B cell (primary cell): ENCODE measurements at regions not wholly inside any gene's neighbourhood (a gene's known extent, or its start where the extent isn't known, plus 50 kb on each side); places are given as distances from the start of the nearest gene placed in this dataset.

Experiments
- ATAC-seq: fragments of 200-7000 bp; cut with Tn5 transposase; one replicate; pipeline ENCODE4 v1.10.0; 2021; ENCODE audit warnings: low read depth, mild to moderate bottlenecking, moderate number of reproducible peaks, moderate library complexity
- CTCF ChIA-PET: fragments of 350-600 bp; sonication (Branson Sonifier 250); formaldehyde crosslinking; loops from one replicate; lab custom pipeline; 2021; ENCODE audit warnings: antibody characterized with exemption, inconsistent platforms; lab: Charles Lee
- POLR2A ChIA-PET: fragments of 350-600 bp; sonication (Branson Sonifier 250); formaldehyde crosslinking; loops from one replicate; lab custom pipeline; 2021; ENCODE audit warnings: antibody characterized with exemption; lab: Charles Lee
- DNase-seq: peaks from one replicate; pipeline ENCODE4 v3.0.0; 2013
- H2AFZ ChIP-seq: 2 replicates; pipeline ENCODE4 v1.6.1; 2012; ENCODE audit warnings: mild to moderate bottlenecking, low read depth, low read length; ENCODE audit not compliant: insufficient read depth, poor library complexity, severe bottlenecking
- H3K27ac ChIP-seq, 2 donors: 1 replicate in 1 of 2; 2 replicates in 1 of 2; pipeline ENCODE4 v1.5.1; 2012 to 2013; ENCODE audit warnings: low read length in 2 of 2, mild to moderate bottlenecking in 2 of 2, moderate library complexity in 1 of 2
- H3K27me3 ChIP-seq, 4 experiments: fragments of 200-600 bp in 1 of 4; sonication (generic) in 1 of 4; replicated peaks in 1 of 4; 1 replicate in 2 of 4; 2 replicates in 2 of 4; pipeline versions ENCODE4 v1.6.1 to v1.7.0; 2013 to 2016; ENCODE audit warnings: low read length in 3 of 4, mild to moderate bottlenecking in 2 of 4, mixed read lengths in 1 of 4, moderate library complexity in 1 of 4; ENCODE audit not compliant: insufficient read depth in 4 of 4, control insufficient read depth in 3 of 4; ENCODE audit errors: control extremely low read depth in 1 of 4
- H3K36me3 ChIP-seq, 2 experiments: replicated peaks in 1 of 2; 1 replicate in 1 of 2; 2 replicates in 1 of 2; pipeline versions ENCODE4 v1.6.1 to v1.7.1; 2013; ENCODE audit warnings: low read length in 1 of 2; ENCODE audit not compliant: insufficient read depth in 2 of 2, control insufficient read depth in 1 of 2; ENCODE audit errors: control extremely low read depth in 1 of 2, extremely low read depth in 1 of 2
- H3K4me1 ChIP-seq, 2 donors: fragments of 200-600 bp in 1 of 2; sonication (generic) in 1 of 2; 1 replicate in 1 of 2; 2 replicates in 1 of 2; pipeline versions ENCODE4 v1.5.1 to v1.6.1; 2013 to 2017; ENCODE audit warnings: low read length in 2 of 2; ENCODE audit not compliant: control insufficient read depth in 2 of 2, insufficient read depth in 2 of 2
- H3K4me2 ChIP-seq: replicated peaks from 2 replicates; pipeline ENCODE3; 2012; ENCODE audit warnings: mild to moderate bottlenecking, low read depth, low read length; ENCODE audit not compliant: poor library complexity, severe bottlenecking
- H3K4me3 ChIP-seq, 5 experiments: fragments of 200-600 bp in 1 of 5; sonication (generic) in 1 of 5; 1 replicate in 3 of 5; 2 replicates in 2 of 5; pipeline versions ENCODE4 v1.5.1 to v1.7.0; 2011 to 2016; ENCODE audit warnings: low read length in 4 of 5, mild to moderate bottlenecking in 4 of 5, low read depth in 2 of 5, control low read depth in 1 of 5, moderate library complexity in 1 of 5; ENCODE audit not compliant: insufficient read depth in 1 of 5; ENCODE audit errors: control extremely low read depth in 1 of 5, extremely low read depth in 1 of 5
- H3K79me2 ChIP-seq: fragments of 200-600 bp; sonication (generic); one replicate; pipeline ENCODE4 v1.6.0; 2016; ENCODE audit warnings: low read length; ENCODE audit not compliant: control insufficient read depth, insufficient read depth
- H3K9ac ChIP-seq: fragments of 200-600 bp; sonication (generic); 2 replicates; pipeline ENCODE4 v1.6.1; 2017; ENCODE audit warnings: mild to moderate bottlenecking, low read length, moderate library complexity
- H3K9me3 ChIP-seq, 3 donors: one replicate each; pipeline versions ENCODE4 v1.6.1 to v1.7.1; 2013; ENCODE audit warnings: low read length in 2 of 3; ENCODE audit not compliant: control insufficient read depth in 2 of 3, insufficient read depth in 1 of 3; ENCODE audit errors: control extremely low read depth in 1 of 3
- H4K20me1 ChIP-seq: 2 replicates; pipeline ENCODE4 v1.6.0; 2012; ENCODE audit warnings: mild to moderate bottlenecking, low read length; ENCODE audit not compliant: insufficient read depth, control insufficient read depth, poor library complexity, severe bottlenecking
- H3K27ac Mint-ChIP-seq: one replicate; pipeline ENCODE4 v1.8.0; 2021; ENCODE audit warnings: mixed read lengths
- H3K27me3 Mint-ChIP-seq: one replicate; pipeline ENCODE4 v1.8.0; 2021; ENCODE audit warnings: mixed read lengths
- H3K4me1 Mint-ChIP-seq: one replicate; pipeline ENCODE4 v1.8.0; 2021; ENCODE audit warnings: mixed read lengths
- H3K4me3 Mint-ChIP-seq: one replicate; pipeline ENCODE4 v1.8.0; 2021; ENCODE audit warnings: mixed read lengths
- H3K9me3 Mint-ChIP-seq: one replicate; pipeline ENCODE4 v1.8.0; 2022; ENCODE audit warnings: mixed read lengths; ENCODE audit not compliant: insufficient read depth
- CTCF ChIP-seq: fragments of 200-600 bp; IDR thresholded peaks from one replicate; pipeline ENCODE4 v1.8.0; 2022; ENCODE audit warnings: antibody characterized with exemption, mild to moderate bottlenecking
- EZH2 ChIP-seq: IDR thresholded peaks from 2 replicates; pipeline ENCODE4 v1.6.1; 2012; ENCODE audit warnings: borderline replicate concordance, low read depth, mild to moderate bottlenecking, moderate library complexity, low read length; ENCODE audit not compliant: insufficient read depth, poor library complexity, severe bottlenecking
- WGBS: methylation state at CpG from one replicate; pipeline ENCODE4 v1.1.5; 2013; ENCODE audit warnings: missing lambda C conversion rate; ENCODE audit not compliant: insufficient coverage; 5-methylcytosine and 5-hydroxymethylcytosine counted together
- intact Hi-C: fragments of 100-400 bp; cut with micrococcal nuclease; formaldehyde crosslinking; loops from one replicate; pipeline ENCODE4 v1.10.0; 2022

- CTCF ChIA-PET, result interaction anchor here (0.7 kb wide), 1 partner anchor 10 kb away, joined by 3 read pairs; no protein-coding TSS in a partner anchor
- Histone ChIP-seq H3K4me1 (no peaks in the 10 kb centered on the region), H3K9ac (no peak overlapping the region), H3K27ac (no peak overlapping the region), H4K20me1 (no peaks in the 10 kb centered on the region), H3K9me3 (no peaks in the 10 kb centered on the region), H2AFZ (no peak overlapping the region), H3K79me2 (no peaks in the 10 kb centered on the region), H3K36me3 (no peaks in the 10 kb centered on the region), H3K4me2 (no peak overlapping the region), H3K4me3 (no peak overlapping the region), H3K27me3 (no peaks in the 10 kb centered on the region)
- H3K27ac Mint-ChIP-seq, result no peak overlapping the region
- POLR2A ChIA-PET, result no interaction called here
- ATAC-seq, result no peak
- intact Hi-C loops, result no loop called here
- H3K4me1 Mint-ChIP-seq, result no peaks in the 10 kb centered on the region
- WGBS, result 87% methylated on average over 9 of the region's 10 CpGs
- H3K27me3 Mint-ChIP-seq, result no peaks in the 10 kb centered on the region
- H3K9me3 Mint-ChIP-seq, result no peaks in the 10 kb centered on the region
- TF ChIP-seq EZH2 (no peak), CTCF (no peak)
- no peak overlapping the region for H3K4me3 Mint-ChIP-seq
- no peak for DNase-seq
These were observed 56.4 kb upstream of the HAAO start for GRCh38 chr2:42848726-42849290.

GRCh38 chr2:42848265-42848664, 55.9 kb upstream of the HAAO start:
- Histone ChIP-seq H3K4me3 (no peak overlapping the region), H3K27ac (no peak overlapping the region), H3K4me2 (no peak overlapping the region), H3K79me2 (no peaks in the 10 kb centered on the region), H4K20me1 (no peaks in the 10 kb centered on the region), H3K9ac (no peak overlapping the region), H3K36me3 (no peaks in the 10 kb centered on the region), H2AFZ (no peak overlapping the region), H3K4me1 (no peaks in the 10 kb centered on the region), H3K9me3 (no peaks in the 10 kb centered on the region), H3K27me3 (no peaks in the 10 kb centered on the region)
- H3K27ac Mint-ChIP-seq, result no peak overlapping the region
- no peak for DNase-seq
- H3K4me1 Mint-ChIP-seq, result no peaks in the 10 kb centered on the region
- CTCF ChIA-PET, result no interaction called here
- TF ChIP-seq EZH2 (no peak), CTCF (no peak)
- POLR2A ChIA-PET, result no interaction called here
- 100% methylated on average over 1 of the region's 1 CpG for WGBS
- no peaks in the 10 kb centered on the region for H3K27me3 Mint-ChIP-seq
- H3K4me3 Mint-ChIP-seq, result no peak overlapping the region
- intact Hi-C loops, result no loop called here
- no peaks in the 10 kb centered on the region for H3K9me3 Mint-ChIP-seq
- no peak for ATAC-seq
